Adrenal gland (tissue), 5 donors: ENCODE measurements at regions not wholly inside any gene's neighbourhood (a gene's known extent, or its start where the extent isn't known, plus 50 kb on each side); places are given as distances from the start of the nearest gene placed in this dataset.

Experiments
- POLR2A ChIP-seq, 2 donors: fragments of 450-650 bp; IDR thresholded peaks; one replicate each; pipeline ENCODE4 v1.6.1; 2017; ENCODE audit warnings: antibody characterized with exemption in 2 of 2, mild to moderate bottlenecking in 2 of 2, moderate library complexity in 1 of 2
- TF ChIP-seq, protein P1 (sequence below), 6 experiments: fragments of 450-650 bp in 4 of 6; fragments of 200-600 bp in 2 of 6; sonication (generic) in 1 of 6; IDR thresholded peaks; 1 replicate in 5 of 6; 2 replicates in 1 of 6; pipeline versions ENCODE4 v1.5.1 to v1.8.0; 2016 to 2021; ENCODE audit warnings: antibody characterized with exemption in 6 of 6, mild to moderate bottlenecking in 2 of 6, moderate library complexity in 1 of 6
- donor health status: DM: no; HTN: no; CAD: no.

DNA sequence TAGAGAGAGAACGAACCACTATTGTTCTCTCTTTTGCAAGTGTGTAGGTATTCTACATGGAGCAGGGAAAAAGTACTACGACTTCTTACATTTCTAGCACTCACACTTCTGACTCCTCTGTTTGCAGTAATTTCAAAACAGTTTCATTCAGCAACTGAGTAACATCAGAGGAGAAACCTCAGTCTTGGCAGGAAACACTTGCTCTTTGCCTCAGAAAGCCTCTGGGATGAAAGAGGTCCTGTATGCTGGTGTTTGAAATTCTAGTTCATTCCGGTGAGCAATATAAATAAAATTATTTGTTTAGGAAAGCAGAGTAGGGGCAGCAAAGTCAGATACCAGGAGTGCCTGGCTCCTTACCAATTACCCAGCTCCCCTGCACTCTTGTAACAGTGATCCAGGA is 595.5 kb downstream of the TBC1D4 start:
- TF ChIP-seq, protein P1, sequence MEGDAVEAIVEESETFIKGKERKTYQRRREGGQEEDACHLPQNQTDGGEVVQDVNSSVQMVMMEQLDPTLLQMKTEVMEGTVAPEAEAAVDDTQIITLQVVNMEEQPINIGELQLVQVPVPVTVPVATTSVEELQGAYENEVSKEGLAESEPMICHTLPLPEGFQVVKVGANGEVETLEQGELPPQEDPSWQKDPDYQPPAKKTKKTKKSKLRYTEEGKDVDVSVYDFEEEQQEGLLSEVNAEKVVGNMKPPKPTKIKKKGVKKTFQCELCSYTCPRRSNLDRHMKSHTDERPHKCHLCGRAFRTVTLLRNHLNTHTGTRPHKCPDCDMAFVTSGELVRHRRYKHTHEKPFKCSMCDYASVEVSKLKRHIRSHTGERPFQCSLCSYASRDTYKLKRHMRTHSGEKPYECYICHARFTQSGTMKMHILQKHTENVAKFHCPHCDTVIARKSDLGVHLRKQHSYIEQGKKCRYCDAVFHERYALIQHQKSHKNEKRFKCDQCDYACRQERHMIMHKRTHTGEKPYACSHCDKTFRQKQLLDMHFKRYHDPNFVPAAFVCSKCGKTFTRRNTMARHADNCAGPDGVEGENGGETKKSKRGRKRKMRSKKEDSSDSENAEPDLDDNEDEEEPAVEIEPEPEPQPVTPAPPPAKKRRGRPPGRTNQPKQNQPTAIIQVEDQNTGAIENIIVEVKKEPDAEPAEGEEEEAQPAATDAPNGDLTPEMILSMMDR (IDR thresholded peaks at IDR 0.05), result no peak
- no peak for TF ChIP-seq POLR2A (IDR thresholded peaks at IDR 0.05)
